ENCODE measurements at regions not wholly inside any gene's neighbourhood (a gene's known extent, or its start where the extent isn't known, plus 50 kb on each side); places are given as distances from the start of the nearest gene placed in this dataset.
A peak's percentile ranks its signal among the peaks of the same experiment; 100 is the strongest.

DNA sequence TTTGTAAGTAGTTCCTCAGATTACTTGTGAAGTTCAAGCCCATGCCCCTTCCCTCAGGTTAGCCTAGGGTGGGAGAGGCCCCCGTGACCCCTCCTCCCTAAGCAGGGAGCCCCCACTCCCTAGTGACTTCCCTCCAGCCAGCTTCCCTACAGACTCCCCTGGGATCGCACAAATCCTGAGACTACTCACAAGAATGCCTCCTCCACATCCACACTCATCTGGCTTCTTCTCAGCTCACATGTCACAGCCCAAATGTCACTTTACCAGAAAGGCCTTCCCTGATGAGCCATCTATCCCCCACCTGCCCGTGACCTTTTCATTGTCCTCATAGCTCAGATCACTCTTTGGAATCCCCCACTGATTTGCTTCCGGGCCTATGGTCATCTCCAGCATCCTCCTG lies 96.7 kb upstream of the ARAP3 start:
- FAIRE-seq: no peak
- DNase-seq (ENCODE audit: low spot score): no peak

DNA sequence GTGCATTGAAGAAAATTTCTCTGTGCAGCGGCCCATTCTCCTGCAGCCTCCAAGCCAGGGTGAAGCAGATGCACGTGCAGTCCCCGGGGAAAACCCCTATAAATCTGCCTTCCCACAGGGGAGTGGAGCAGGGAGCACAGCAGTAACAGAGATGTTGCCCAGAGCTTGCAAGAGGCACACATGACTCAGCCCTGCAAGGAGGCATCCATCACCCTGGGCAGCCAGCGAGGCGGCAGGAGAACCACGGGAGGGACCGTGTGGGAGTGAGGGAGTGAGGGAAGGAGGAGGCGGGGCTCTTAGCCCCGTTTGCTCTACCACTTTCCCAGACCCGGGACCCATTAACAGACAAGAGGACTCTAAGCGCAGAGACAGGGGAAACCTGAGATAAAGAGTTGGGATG lies 96.2 kb upstream of the ARAP3 start:
- FAIRE-seq (no peak), DNase-seq (ENCODE audit: low spot score) (peak; percentile 35)

DNA sequence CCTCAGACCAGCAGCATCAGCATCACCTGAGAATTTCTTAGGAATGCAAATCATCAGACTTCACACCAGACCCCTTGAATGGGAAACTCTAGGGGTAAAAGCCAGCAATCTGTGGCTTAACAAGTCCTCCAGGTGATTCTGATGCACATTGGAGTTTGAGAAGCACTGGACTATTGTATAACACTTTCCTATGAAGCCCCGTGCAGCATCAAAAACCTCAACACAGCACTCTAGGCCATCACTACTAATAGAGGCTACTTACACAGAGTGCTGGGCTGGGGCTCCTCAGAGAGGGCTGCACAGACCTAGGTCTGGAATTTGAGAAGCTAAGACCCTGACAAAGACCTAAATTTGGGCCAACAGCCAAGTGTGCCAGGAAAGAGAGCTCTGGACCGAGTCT lies 95.7 kb upstream of the ARAP3 start:
- no peak for DNase-seq (ENCODE audit: low spot score)
- no peak for FAIRE-seq

DNA sequence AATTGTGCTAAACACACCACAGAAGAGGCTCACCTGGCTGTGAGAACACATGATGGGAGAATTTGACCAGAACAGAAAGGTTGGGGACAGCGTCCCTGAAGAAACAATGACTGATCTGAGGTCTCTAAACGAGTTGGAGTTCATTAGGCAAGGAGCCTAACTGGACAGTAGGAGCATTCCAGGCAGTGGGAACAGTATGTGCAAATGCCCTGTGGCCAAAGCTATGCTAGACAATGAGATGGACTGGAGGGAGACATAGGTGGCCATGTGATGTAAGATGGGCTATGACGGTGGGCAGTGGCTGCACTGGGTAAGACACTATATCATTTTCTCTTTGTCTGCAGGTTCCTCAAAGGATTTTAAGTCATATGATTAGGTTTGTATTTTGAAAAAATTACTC lies 95.1 kb upstream of the ARAP3 start:
- FAIRE-seq: no peak
- no peak for DNase-seq (ENCODE audit: low spot score)

DNA sequence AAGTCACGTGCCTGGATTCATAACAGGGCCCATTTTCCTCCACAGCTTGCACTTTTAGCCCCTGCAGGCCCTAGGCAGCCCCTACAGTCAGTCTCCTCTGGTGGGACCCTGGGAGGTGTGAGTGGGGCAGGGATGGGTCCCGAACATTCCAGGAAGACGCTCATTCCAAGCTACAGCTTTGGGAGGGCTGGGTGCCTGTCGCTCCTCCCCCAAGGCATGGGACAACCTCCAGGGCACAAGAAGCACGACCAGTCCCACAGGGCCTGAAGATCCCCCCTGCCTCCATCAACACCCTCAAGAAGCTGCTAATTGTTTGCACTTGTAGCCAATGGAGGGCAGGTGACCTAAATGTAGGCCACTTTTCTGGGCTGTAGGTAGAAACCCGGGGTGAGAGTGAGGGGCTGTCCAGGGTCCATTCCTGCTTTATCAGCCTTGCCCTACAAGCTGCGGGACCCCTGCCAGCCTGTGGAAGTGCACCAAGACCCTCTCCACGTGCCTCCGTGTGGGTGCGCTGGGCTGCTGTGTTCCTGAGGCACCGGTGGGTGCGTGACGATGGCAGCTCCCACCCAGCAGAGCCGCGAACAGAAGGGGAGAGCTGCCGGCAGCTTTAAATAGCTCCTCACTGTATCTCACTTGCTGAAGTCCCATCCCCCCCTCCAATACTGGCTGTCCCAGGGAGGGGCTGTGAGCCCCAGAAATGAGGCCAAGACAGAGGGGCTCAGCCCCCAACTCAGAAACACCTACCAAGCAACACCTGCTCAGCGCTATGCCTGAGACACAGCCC lies 91.9 kb upstream of the ARAP3 start:
- no peak for FAIRE-seq
- no peak for DNase-seq (ENCODE audit: low spot score)

DNA sequence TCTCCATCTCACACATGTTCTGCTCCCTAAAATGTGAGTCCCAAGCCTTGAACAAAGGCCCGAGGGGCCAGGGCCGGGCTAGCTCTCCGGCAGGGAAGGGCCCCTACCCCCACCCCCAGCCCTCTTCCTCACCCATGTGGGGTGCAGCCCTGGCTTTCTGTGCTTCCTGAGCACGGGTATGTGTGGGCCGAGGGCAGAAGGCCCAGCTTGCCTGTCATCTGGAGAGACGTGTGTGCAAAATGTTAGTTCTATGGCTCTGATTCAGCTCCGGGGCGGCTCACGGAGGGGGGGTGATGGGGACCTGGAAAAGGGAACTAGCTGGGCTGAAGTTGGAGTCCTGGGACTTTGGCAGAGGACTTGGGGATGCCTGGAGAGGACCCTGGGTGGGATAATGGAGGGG lies 90.3 kb upstream of the ARAP3 start:
- DNase-seq (ENCODE audit: low spot score): no peak
- no peak for FAIRE-seq

DNA sequence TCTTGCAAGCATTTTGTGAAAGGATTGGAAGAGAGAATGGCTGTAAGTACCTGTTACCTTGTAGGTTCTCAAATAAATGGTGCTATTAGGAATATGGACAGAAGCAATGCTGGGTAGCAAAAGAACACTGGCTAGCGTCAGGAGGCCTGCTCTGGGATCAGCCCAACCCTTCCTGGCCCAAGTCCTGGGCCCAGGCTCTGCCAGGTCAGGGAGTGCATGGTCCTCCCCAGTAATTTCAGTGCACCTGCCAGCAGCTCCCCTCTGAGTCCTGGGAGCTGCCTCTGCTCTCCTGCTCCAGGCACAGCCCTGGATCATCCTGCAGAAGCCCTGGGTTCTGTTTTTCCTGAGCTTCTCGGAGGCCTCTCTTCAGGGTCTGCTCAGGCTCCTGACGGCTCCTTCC lies 89.5 kb upstream of the ARAP3 start:
- no peak for DNase-seq (ENCODE audit: low spot score)
- no peak for FAIRE-seq

DNA sequence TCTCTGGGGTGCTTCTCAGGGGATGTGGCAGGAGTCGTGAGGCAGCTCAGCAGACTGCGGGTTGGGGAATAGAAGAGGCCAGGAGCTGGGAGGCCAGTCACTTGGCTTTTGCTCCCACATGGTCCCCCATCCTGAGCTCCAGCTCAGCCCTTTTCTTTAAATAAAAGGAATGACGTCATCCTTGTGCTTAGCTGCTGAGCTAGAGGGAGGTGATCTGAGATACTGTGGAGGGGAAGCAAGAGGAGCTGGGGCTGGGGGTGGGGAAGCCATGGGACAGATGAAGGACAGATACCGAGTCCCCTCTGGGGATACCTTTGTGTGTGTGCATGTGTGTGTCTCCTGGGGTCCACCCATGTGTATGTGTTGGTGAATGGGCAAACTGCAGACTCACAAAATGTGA lies 89.0 kb upstream of the ARAP3 start:
- FAIRE-seq (no peak), DNase-seq (ENCODE audit: low spot score) (no peak)

DNA sequence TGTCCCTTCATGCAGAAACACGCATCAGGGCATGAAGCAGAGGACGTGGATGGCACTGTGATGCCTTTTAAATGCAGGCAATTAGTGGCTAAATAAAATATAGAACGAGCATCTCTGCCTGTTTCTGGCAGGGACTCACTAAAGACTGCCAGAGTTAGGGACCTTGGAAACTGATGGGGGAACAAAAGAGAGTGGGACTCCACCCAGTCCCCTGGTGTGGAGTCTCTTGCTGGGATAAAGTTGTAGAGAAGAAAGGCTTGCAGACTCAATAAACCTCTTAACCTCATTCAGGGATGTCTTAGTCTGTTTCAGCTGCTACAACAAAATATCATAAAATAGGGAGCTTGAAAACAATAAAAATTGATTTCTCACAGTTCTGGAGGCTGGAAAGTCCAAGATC lies 87.6 kb upstream of the ARAP3 start:
- FAIRE-seq (no peak), DNase-seq (ENCODE audit: low spot score) (no peak)

DNA sequence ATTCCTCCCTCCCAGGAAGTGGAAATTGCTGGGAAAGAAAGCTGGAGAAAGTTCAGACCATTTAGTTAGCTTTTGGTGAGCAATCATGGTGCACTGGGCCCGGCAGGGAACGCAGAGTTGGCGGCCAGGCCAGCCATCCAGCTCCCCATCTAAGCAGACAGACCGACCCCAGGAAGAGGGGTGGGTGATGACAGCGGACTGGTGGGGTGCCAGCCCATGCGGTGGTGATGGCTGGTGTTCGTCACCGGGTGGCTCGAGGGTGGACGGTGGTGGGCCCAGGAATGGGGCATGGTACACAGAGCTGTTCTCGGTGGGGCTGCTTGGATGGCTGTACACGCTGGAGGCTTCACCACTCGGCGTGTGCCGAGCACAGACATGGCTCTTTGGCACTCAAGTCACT lies 85.6 kb upstream of the ARAP3 start:
- DNase-seq (ENCODE audit: low spot score): no peak
- FAIRE-seq: no peak

DNA sequence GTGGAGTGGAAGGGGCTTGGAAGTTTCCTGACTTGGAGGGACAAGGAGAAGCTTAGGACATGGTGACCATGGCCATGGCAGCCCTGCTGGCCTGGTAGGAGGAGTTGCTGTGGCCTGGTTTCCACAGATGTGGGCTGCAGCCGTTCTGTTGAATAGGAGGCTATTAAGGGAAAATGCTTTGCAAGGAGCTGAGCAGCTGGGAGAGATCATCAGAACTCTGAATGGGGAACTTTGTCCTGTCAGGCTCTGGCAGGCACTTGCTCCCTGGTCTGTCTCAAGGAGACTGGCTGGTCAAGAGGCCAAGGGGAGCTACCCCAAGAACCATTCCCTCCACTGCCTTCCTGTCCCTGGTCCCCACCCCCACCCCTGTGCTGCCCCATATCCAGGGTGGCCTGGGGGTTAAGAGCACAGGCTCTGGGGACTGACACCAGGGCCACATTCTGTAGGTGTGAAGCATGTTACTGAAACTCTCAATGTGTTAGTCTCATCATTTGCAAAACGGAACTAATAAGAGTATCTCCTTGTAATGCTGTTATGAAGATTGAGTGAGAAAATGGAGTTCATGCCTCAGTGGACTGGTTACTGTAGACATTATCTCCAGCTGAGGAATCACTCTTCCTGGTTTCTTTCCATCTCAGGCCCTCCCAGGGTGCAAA lies 84.0 kb upstream of the ARAP3 start:
- no peak for DNase-seq (ENCODE audit: low spot score)
- FAIRE-seq: no peak

DNA sequence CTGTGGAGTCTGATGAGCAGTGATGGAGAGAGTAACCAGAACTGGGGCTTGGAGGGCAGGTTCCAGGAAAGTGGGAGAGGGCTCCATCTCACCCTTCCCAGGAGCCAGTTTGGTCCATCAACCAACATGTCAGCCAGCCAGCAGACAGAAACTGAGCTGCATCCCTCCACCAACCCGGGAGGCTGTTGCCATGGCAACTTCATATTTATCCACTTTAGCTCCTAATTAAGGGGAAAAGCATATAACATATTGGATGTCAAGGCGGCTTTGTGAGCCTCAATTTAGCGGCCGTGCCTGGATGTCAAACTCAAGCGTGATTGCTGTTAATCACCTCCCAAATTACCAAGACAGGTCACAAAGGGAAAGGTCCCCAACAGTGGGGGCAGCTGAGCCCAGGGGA lies 81.5 kb upstream of the ARAP3 start:
- FAIRE-seq: no peak
- no peak for DNase-seq (ENCODE audit: low spot score)

DNA sequence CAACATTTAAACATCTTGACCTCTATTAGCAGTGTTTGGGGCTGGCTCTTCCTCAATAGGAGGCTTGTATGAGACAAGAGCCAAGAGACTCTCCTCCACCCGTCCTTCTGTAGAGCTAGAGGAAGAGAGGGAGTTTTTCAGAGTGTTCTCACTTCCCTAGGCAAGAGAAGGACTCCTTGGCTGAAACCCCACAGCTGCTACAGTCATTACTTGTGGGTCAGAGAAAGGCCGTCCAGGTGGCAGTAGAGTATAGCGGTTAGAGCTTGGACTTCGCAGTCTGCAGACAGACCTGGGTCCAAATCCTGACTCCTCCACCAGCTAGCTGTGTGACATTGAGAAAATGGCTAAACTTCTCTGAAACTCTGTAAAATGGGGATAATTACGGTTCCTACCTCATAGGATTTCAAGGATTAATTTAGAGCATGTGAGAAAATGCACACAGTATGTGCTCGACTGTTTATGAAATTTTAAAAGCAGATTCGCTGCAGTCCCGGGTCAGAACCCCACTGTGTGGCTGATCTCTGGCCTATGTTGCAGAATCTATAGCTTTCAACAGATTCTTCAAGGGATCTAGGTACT lies 80.8 kb upstream of the ARAP3 start:
- DNase-seq (ENCODE audit: low spot score): no peak
- no peak for FAIRE-seq

DNA sequence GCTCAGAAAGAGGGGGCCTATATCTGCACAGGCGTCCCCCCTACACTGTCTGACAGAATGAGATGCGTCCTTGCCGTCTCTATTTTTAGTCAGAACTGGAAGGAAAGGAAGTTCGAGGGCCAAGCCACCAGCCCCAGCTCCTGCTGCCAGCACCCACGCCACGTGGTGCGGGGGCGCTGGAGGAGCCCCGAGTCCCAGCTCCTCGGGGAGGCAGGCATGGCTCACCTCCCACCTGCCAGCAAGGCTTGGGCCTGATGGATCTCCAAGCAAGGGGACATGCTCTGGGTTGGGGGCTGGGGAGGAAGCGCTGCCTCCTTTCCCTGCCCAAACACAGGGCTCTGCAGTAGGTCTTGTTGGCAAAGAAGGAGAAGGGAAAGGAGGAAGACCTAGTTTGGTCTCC lies 80.3 kb upstream of the ARAP3 start:
- DNase-seq (ENCODE audit: low spot score) (no peak), FAIRE-seq (no peak)

DNA sequence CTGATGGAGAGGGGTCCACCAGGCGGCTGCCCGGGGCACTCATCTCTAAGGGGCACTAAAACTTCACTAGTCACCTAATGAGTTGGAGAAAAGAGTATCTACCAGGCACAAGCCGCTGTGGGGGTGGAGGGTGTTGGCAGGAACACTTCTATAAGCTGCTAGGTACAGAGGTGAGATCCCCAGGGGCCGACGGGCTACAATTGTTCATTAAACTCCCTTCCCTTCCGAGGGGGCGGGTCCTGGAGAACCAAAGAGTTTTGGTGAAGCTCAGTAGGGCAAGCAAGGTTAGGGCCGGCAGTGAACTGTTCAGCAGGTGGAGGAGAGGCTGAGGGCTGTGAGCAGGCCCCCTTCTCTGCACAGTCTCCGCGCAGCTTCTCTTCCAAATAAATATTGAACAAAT lies 78.7 kb upstream of the ARAP3 start:
- DNase-seq (ENCODE audit: low spot score) (no peak), FAIRE-seq (no peak)

DNA sequence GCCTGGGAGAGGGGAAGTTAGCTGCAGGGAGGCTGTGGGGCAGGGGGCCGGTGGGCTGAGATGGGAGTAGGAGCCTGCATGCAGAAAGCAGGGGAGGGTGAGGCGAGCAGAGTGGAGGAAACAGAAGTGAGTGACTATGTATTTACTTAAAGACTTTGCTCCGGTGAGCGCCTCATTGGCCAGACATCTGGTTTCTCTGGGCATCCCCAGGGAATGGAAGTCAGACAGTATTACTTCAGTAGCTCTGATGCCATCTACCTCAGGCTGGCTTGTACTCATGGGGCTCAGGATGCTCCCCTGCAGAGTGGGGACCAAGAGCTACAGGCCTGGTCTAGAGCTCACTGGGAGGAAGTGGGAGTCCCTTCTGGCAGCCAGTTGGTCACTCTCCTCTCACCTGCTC lies 78.2 kb upstream of the ARAP3 start:
- DNase-seq (ENCODE audit: low spot score) (no peak), FAIRE-seq (no peak)

DNA sequence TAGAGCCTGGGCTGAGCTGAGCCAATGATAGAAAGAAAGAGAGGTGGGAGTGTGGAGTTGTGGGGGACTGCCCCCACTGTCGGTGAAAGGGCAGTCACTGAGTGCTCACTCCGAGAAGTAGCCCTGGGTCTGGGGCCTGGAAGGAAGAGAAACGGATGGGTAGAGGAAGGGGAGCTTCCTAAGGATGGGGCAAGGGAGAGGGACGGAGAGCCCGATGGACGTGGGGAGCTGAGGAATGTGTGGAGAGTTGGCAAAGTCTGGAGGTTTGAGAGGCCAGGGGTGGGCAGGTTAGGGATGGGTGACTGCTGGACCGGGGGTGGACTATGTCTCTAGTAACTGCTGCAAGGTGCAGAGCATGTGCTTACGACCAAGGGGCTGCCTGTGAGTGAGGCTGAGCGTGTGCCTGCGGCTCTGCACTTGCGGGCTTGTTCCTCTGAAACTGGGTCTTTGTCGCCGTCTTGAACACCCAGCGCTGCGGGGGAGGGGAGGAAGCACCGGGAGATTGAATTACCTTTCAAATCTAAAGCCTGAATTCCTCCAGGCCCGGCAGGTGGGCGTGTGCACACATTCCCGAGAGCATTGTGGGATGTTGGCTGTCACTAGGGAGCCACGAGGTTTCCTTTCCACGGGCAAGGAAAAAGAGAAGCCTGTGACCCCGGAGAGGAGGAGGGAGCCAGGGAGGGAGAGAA lies 76.4 kb upstream of the ARAP3 start:
- FAIRE-seq (no peak), DNase-seq (ENCODE audit: low spot score) (peak; percentile 31)

DNA sequence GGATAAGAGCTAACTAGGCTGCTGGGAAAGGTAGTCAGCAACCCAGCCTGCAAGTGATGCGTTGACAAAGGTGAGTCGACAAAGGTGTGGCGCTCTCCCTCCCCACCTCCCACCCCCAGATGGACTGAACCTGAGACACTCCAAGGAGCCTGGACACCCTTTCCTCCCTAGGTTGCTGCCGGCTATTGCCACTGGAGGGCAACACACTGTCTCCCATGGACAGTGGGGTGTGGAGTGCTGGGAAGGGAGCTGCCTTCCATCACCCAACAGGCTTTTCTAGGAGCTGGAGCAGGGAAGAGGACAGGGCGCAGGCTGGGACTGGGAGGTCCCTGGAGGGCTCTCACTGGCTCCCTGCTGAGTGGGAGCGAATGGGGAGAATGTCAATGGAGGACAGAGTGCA lies 75.4 kb upstream of the ARAP3 start:
- DNase-seq (ENCODE audit: low spot score): peak; percentile 31
- FAIRE-seq: no peak

DNA sequence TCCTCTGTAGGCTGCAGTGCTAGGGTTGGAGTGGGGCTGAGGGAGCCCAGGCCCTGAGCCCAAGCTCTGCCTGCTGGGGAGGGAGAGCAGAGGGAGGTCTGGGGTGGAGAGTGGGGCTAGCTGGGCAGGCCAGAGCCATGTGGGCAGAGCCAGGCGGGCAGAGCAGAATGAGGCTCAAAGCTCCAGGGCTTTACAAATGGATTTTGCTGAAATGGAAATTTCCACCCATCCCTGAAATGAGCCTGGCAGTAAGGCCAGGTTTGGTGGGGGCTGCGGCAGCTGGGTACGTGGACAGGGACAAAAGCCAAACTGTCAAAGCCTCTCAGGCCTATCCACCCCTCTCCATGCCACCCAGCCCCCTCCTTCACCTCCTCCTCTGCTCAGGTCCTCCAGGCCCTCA lies 74.2 kb upstream of the ARAP3 start:
- no peak for DNase-seq (ENCODE audit: low spot score)
- FAIRE-seq: no peak

DNA sequence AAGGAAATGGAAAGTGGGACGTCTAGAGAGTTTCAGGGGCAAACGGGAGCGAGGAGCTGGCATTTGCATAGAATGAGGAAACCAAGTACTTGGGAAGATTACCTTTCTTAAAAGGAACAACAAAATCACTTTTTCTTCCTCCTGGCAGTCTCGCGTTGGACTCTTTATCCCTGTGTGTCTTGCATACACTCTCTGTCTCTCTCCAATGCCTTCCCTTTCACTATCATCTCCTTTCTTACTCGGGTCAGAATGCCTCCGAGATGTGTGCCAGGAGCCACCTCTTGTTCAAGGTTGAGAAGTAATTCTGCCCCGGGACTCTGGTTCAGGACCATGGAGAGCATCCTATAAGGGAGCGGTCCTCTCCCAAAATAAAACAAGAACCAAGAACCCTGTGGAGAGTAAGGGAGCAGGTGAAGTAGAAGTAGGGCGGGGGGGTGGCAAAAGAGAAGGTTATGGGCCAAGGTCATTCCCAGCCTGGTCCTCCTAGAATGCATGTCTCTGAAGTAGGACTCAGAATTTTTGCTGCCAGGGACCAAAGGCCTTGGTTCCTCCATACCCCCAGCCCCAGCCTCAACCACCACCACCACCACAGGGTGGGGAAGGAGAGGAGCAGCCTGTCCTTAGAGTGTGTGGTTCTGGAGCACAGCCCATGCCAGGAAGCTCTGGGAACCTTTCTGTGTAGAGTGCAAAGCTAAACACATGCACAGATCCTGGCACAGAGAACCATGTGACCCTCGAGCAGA lies 72.1 kb upstream of the ARAP3 start:
- FAIRE-seq: no peak
- peak; percentile 57 for DNase-seq (ENCODE audit: low spot score)

DNA sequence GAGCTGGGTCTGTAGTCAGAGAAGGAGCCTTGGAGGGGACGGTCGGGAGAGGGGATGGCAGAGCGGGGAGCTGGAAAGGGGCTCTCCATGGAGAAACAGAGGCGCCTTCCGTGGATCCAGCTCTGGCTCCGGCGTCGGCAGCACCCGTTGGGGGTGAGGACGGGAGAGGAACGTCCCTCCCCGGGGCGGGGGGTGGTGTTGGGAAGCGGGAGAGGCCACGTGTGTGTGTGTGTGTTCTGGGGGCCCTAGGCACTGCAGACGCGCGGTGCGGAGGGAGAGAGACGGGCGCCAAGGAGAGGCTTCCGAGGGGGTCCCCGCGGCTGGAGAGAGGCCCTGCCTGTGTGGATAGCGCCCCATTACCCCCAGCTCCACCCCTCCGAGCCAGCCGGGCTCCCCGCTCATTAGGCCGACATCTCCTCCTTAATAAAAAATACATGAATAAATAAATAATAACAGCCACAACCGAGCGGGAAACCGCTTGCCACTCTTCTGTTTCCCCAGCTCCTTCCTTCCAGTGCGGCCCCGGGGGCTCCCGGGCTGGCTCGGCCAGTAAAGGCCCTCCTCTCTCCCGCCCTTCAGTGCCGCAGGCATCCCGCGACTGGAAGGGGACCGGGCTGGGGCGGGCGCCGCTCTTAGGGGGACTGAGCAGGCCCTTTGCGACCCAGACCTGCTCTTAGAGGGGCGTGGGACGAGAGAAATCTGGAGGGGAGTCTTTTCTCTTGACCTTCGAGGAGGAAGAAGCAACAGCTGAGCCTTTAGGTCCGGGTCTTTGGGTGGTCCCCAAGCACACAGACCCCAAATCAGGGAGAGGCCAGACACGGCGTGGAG lies 71.3 kb upstream of the ARAP3 start:
- no peak for FAIRE-seq
- DNase-seq (ENCODE audit: low spot score): no peak
